ENCODE measurements at regions not wholly inside any gene's neighbourhood (a gene's known extent, or its start where the extent isn't known, plus 50 kb on each side); places are given as distances from the start of the nearest gene placed in this dataset.
"Not testable (repeated sequence)": the region's sequence is repeated elsewhere in the genome, so short reads cannot be mapped to it uniquely, and the experiment has no call there.

GRCh38 chr2:90237923-90238361, 1546.5 kb downstream of the RPIA start:
- intact Hi-C loops (cut with micrococcal nuclease; ENCODE audit: unreplicated experiment); H4K20me1 ChIP-seq (ENCODE audit: insufficient read depth); H3K4me2 ChIP-seq; BruUV-seq (replicated peaks); H3K27ac ChIP-seq; H3K36me3 ChIP-seq (ENCODE audit: low read depth); CTCF ChIA-PET; H2AFZ ChIP-seq; H3K4me1 ChIP-seq (replicated peaks; ENCODE audit: insufficient read depth); H3K4me3 ChIP-seq; H3F3A ChIP-seq (ENCODE audit: insufficient read depth, low read depth); H3K9me2 ChIP-seq (ENCODE audit: insufficient read depth); H3K79me2 ChIP-seq (ENCODE audit: low read depth); H3K9me3 ChIP-seq (ENCODE audit: insufficient read depth, low read depth); POLR2A ChIA-PET (ENCODE audit: unreplicated experiment); H3K27me3 ChIP-seq (ENCODE audit: insufficient read depth, low read depth): not testable (repeated sequence)
- DNase-seq = peak in 1 of 2 experiments; percentile 24

DNA sequence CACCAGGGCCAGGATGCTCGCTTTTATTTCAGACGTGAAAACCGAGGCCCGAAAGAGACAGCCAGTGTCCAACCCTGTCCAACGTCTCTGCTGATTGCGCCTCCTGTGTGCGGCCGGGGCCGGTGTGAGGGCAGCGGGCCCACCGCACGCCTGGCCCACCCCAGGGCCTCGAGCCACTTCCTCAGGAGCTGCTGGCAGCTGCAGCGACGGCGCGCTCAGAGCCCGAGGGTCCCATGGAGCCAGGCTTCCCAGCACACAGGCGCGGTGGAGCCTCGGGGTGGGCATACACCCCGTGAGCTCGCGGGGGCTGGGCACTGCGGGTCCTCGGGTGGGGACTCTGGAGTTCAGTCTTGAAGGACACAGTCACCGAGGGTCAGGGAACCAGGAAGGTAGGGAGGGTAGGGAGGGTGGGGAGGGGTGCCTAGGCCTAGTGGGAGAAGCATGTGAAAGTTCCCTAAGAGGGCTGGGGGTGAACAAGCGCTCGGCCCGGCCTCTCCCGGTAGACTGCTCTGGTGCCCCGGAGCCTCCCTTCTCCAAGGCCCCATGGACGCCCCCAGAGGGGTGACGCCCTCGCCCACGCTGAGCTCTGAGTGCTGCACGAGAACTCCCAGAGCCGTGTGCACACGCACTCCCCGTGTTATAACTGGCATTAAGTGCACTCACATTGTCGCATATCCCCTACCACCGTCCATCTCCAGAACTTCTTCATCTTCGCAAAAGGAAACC, 1547.2 kb downstream of the RPIA start:
- H3K4me3 ChIP-seq; H3K4me1 ChIP-seq (replicated peaks; ENCODE audit: insufficient read depth); BruUV-seq (replicated peaks); DNase-seq; H2AFZ ChIP-seq; intact Hi-C loops (cut with micrococcal nuclease; ENCODE audit: unreplicated experiment); CTCF ChIA-PET; H4K20me1 ChIP-seq (ENCODE audit: insufficient read depth); H3K27ac ChIP-seq; H3K36me3 ChIP-seq (ENCODE audit: low read depth); POLR2A ChIA-PET (ENCODE audit: unreplicated experiment); H3K79me2 ChIP-seq (ENCODE audit: low read depth); H3K9me3 ChIP-seq (ENCODE audit: insufficient read depth, low read depth); H3K4me2 ChIP-seq; H3K9me2 ChIP-seq (ENCODE audit: insufficient read depth); H3K27me3 ChIP-seq (ENCODE audit: insufficient read depth, low read depth); H3F3A ChIP-seq (ENCODE audit: insufficient read depth, low read depth): not testable (repeated sequence)

GRCh38 chr2:90239769-90240168, 1548.3 kb downstream of the RPIA start:
- H3K4me1 ChIP-seq (replicated peaks; ENCODE audit: insufficient read depth); H2AFZ ChIP-seq; H3K9me3 ChIP-seq (ENCODE audit: insufficient read depth, low read depth); H3F3A ChIP-seq (ENCODE audit: insufficient read depth, low read depth); CTCF ChIA-PET; H4K20me1 ChIP-seq (ENCODE audit: insufficient read depth); POLR2A ChIA-PET (ENCODE audit: unreplicated experiment); DNase-seq; H3K27ac ChIP-seq; intact Hi-C loops (cut with micrococcal nuclease; ENCODE audit: unreplicated experiment); H3K36me3 ChIP-seq (ENCODE audit: low read depth); H3K27me3 ChIP-seq (ENCODE audit: insufficient read depth, low read depth); BruUV-seq (replicated peaks); H3K4me2 ChIP-seq; H3K9me2 ChIP-seq (ENCODE audit: insufficient read depth); H3K4me3 ChIP-seq; H3K79me2 ChIP-seq (ENCODE audit: low read depth): not testable (repeated sequence)

DNA sequence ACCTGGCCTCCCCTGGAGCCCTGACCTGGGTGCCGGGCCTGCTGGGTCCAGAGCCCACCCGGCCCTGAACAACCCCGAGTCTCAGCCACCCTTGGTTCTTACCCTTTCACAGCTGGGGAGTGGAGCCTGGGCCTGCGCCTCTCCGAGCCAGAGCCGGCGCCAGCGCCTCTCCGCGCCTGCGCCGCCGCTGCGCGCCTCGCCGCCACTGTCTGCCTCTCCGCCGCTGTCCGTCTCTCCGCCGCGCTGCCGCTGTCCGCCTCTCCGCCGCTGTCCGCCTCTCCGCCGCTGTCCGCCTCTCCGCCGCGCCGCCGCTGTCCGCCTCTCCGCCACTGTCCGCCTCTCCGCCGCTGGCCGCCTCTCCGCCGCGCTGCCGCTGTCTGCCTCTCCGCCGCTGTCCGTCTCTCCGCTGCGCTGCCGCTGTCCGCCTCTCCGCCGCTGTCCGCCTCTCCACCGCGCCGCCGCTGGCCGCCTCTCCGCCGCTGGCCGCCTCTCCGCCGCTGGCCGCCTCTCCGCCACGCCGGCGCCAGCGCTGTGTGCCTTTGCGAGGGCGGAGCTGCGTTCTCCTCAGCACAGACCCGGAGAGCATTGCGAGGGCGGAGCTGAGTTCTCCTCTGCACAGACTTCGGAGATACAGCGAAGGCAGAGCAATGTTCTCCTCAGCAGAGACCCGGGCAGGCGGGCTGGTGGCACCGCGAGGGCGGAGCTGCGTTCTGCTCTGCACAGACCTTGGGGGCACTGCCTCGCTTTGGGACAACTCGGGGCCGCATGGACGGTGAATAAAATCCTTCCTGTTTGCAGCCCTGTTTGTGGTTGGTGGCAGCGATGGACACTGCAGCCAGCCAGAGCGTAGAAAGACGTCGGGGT, 1553.7 kb downstream of the RPIA start:
- H3K27me3 ChIP-seq (ENCODE audit: insufficient read depth, low read depth); POLR2A ChIA-PET (ENCODE audit: unreplicated experiment); CTCF ChIA-PET; H2AFZ ChIP-seq; H3K27ac ChIP-seq; BruUV-seq (replicated peaks); H3K79me2 ChIP-seq (ENCODE audit: low read depth); H4K20me1 ChIP-seq (ENCODE audit: insufficient read depth); H3F3A ChIP-seq (ENCODE audit: insufficient read depth, low read depth); intact Hi-C loops (cut with micrococcal nuclease; ENCODE audit: unreplicated experiment); H3K9me2 ChIP-seq (ENCODE audit: insufficient read depth); H3K4me1 ChIP-seq (replicated peaks; ENCODE audit: insufficient read depth); DNase-seq; H3K36me3 ChIP-seq (ENCODE audit: low read depth); H3K4me2 ChIP-seq; H3K4me3 ChIP-seq; H3K9me3 ChIP-seq (ENCODE audit: insufficient read depth, low read depth): not testable (repeated sequence)

GRCh38 chr2:90248400-90248799, 1556.9 kb downstream of the RPIA start:
- H3K79me2 ChIP-seq (ENCODE audit: low read depth); H3K27me3 ChIP-seq (ENCODE audit: insufficient read depth, low read depth); DNase-seq; H3F3A ChIP-seq (ENCODE audit: insufficient read depth, low read depth); H3K36me3 ChIP-seq (ENCODE audit: low read depth); intact Hi-C loops (cut with micrococcal nuclease; ENCODE audit: unreplicated experiment); H3K4me2 ChIP-seq; BruUV-seq (replicated peaks); H3K9me3 ChIP-seq (ENCODE audit: insufficient read depth, low read depth); H3K27ac ChIP-seq; H3K4me3 ChIP-seq; CTCF ChIA-PET; POLR2A ChIA-PET (ENCODE audit: unreplicated experiment); H3K9me2 ChIP-seq (ENCODE audit: insufficient read depth); H4K20me1 ChIP-seq (ENCODE audit: insufficient read depth); H3K4me1 ChIP-seq (replicated peaks; ENCODE audit: insufficient read depth); H2AFZ ChIP-seq: not testable (repeated sequence)

DNA sequence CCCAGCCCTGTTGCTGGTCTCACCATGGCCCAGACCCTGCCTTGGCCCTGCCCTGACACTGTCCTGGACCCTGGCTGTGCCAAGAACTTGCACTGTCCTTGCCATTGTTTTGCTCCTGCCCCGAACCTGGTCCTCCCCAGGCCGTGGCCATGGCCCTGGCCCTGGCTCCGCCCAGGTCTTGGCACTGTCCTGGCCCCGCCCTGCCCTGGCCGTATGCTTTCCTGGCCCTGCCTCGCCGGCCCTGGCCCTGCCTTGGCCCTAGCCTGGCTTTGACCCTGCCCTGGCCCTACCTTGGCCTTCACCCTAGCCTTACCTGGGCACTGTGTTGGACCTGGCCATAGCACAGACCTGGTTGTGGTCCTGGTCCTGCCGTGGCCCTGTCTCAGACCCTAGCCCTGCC, 1558.9 kb downstream of the RPIA start:
- H3K4me3 ChIP-seq; H3K36me3 ChIP-seq (ENCODE audit: low read depth); H3K4me2 ChIP-seq; H3K4me1 ChIP-seq (replicated peaks; ENCODE audit: insufficient read depth); BruUV-seq (replicated peaks); CTCF ChIA-PET; H3F3A ChIP-seq (ENCODE audit: insufficient read depth, low read depth); H2AFZ ChIP-seq; H3K27ac ChIP-seq; H3K27me3 ChIP-seq (ENCODE audit: insufficient read depth, low read depth); H3K9me2 ChIP-seq (ENCODE audit: insufficient read depth); H3K9me3 ChIP-seq (ENCODE audit: insufficient read depth, low read depth); H3K79me2 ChIP-seq (ENCODE audit: low read depth); intact Hi-C loops (cut with micrococcal nuclease; ENCODE audit: unreplicated experiment); H4K20me1 ChIP-seq (ENCODE audit: insufficient read depth); DNase-seq; POLR2A ChIA-PET (ENCODE audit: unreplicated experiment): not testable (repeated sequence)

- H3F3A ChIP-seq (ENCODE audit: insufficient read depth, low read depth); H3K27me3 ChIP-seq (ENCODE audit: insufficient read depth, low read depth); H3K27ac ChIP-seq; H3K9me3 ChIP-seq (ENCODE audit: insufficient read depth, low read depth); CTCF ChIA-PET; BruUV-seq (replicated peaks); H2AFZ ChIP-seq; intact Hi-C loops (cut with micrococcal nuclease; ENCODE audit: unreplicated experiment); H3K79me2 ChIP-seq (ENCODE audit: low read depth); H3K4me3 ChIP-seq; POLR2A ChIA-PET (ENCODE audit: unreplicated experiment); H3K4me1 ChIP-seq (replicated peaks; ENCODE audit: insufficient read depth); H3K4me2 ChIP-seq; H3K9me2 ChIP-seq (ENCODE audit: insufficient read depth); H3K36me3 ChIP-seq (ENCODE audit: low read depth); H4K20me1 ChIP-seq (ENCODE audit: insufficient read depth); DNase-seq: not testable (repeated sequence)
Measured at GRCh38 chr2:90251576-90251975, 1560.1 kb downstream of the RPIA start.
